ENCODE measurements at regions not wholly inside any gene's neighbourhood (a gene's known extent, or its start where the extent isn't known, plus 50 kb on each side); places are given as distances from the start of the nearest gene placed in this dataset.

DNA sequence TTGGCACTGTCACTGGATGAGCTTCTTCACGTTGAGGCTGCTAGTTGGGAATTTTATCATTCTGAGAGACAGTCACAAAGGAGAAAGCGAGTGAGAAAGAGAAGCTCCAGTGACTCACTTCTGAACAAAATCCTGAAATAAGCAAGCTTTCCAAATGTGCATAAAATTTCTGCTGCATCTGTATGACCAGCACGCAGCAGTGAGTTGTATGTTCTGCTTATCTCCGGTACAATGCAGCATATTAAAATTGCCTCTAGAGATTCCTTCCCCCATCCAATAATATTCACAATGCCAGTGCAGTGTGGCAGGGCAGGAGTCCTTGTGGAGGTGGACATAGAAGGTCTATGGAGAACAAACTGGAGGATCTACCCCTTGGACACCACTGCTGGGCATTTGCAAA lies 290.5 kb downstream of the ADGB start:
- no peaks in the 10 kb centered on the region for H3K36me3 ChIP-seq (ENCODE audit: control insufficient read depth, insufficient read depth, low read length)
- no peaks in the 10 kb centered on the region for H3K27me3 ChIP-seq (ENCODE audit: control insufficient read depth, insufficient read depth, low read length)
- no peak overlapping the region for H3K27ac ChIP-seq (ENCODE audit: low read depth, low read length)
- H3K4me1 ChIP-seq (ENCODE audit: control insufficient read depth, insufficient read depth, low read length), result peaks cover 3% of the 10 kb centered on the region; the same call in 1 of the 2 replicates
- H3K9ac ChIP-seq (ENCODE audit: low read length), result no peak overlapping the region
- H3K4me3 ChIP-seq (ENCODE audit: low read depth, low read length), result no peak overlapping the region
- no peaks in the 10 kb centered on the region for H3K9me3 ChIP-seq (ENCODE audit: control insufficient read depth, insufficient read depth, low read depth, low read length)

DNA sequence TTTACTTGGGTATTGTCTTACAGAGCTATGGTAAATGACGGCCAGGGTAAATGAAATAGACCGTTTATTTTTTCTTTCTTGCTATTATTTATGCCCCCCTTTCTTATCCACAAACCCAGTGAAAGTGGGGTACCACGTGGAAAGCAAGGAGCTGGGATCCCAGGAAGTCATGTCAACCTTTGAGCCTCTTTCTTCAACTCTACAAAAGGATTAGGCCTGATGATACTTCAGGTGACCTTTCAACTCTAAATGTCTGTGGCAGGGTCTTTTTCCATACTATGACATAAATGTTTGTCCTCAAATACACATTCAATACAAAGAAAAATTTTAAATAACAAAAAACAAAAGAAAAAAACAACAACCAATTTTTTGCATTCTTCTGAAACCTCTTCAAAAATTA lies 291.4 kb downstream of the ADGB start:
- no peak overlapping the region for H3K9ac ChIP-seq (ENCODE audit: low read length)
- peaks cover 3% of the 10 kb centered on the region; the same call in 1 of the 2 replicates for H3K4me1 ChIP-seq (ENCODE audit: control insufficient read depth, insufficient read depth, low read length)
- H3K27ac ChIP-seq (ENCODE audit: low read depth, low read length), result no peak overlapping the region
- H3K4me3 ChIP-seq (ENCODE audit: low read depth, low read length), result no peak overlapping the region
- no peaks in the 10 kb centered on the region for H3K27me3 ChIP-seq (ENCODE audit: control insufficient read depth, insufficient read depth, low read length)
- H3K36me3 ChIP-seq (ENCODE audit: control insufficient read depth, insufficient read depth, low read length), result no peaks in the 10 kb centered on the region
- no peaks in the 10 kb centered on the region for H3K9me3 ChIP-seq (ENCODE audit: control insufficient read depth, insufficient read depth, low read depth, low read length)

DNA sequence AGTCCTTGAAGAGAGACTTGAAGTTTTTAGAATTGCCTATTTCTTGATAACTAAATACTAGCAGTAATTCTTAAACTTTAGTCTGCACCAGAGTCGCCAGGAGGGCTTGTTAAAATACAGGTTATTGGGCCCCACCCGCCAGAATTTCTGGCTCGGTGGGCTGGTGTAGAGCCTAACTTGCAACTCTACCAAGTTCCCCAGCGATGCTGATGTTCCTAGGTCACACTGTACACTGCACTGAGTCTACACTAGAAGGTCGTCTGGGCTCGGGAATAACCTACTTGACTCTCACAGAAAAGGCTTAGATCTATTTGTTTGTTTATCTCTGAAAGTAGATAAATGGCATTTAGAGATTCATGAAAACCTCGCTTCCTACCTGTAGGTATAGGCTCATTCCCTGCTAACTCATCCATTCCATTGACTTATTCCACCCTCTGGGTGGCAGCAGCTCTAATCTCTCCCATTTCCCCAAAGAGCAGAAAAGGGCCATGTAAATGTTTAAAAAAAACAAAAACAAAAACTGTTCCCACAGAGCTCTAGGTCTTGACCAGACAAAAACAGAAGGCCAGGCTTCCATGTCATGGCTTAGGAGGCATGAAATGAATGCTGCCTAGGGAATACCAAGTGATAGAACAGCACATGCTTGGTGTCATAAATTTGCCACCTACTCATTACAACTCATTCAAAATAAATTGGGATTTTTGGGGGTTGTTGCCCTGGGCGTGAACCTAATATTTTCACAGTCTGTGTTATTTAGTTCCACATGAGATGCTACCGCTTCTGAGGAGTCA lies 292.1 kb downstream of the ADGB start:
- Histone ChIP-seq H3K36me3 (ENCODE audit: control insufficient read depth, insufficient read depth, low read length) (no peaks in the 10 kb centered on the region), H3K9me3 (ENCODE audit: control insufficient read depth, insufficient read depth, low read depth, low read length) (no peaks in the 10 kb centered on the region), H3K4me3 (ENCODE audit: low read depth, low read length) (no peak overlapping the region), H3K27me3 (ENCODE audit: control insufficient read depth, insufficient read depth, low read length) (no peaks in the 10 kb centered on the region), H3K9ac (ENCODE audit: low read length) (no peak overlapping the region), H3K4me1 (ENCODE audit: control insufficient read depth, insufficient read depth, low read length) (peaks cover 3% of the 10 kb centered on the region; the same call in 1 of the 2 replicates), H3K27ac (ENCODE audit: low read depth, low read length) (no peak overlapping the region)

DNA sequence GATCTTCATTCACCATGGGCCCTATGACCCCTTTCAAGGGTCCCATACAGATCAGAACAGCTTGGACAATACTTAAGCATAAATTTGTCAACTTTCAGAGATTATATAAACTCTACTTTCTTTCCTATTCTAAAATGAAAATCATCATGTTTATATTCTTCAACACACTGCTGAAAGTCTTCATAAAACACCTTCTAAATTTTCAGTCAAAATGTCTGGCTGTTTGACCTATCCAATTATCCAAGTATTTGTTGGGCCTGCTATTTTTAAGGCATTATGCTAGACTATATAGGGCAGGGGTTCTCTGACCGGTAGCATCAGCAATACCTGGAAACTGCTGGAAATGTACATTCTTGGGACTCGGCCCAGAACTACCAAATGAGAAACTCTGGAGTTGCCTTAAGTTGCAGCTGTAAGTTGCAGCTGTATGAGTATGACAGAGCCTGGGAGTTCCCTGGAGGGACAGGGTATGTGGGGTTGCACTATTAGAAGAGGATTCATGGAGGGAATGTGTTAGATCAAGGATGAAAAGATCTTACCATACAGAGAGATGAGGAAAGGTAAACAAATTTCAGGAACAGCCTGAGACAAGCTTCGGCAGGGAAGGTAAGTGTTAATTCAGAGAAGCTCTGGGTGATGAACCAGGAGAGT lies 293.0 kb downstream of the ADGB start:
- Histone ChIP-seq H3K36me3 (ENCODE audit: control insufficient read depth, insufficient read depth, low read length) (no peaks in the 10 kb centered on the region), H3K27me3 (ENCODE audit: control insufficient read depth, insufficient read depth, low read length) (no peaks in the 10 kb centered on the region), H3K9ac (ENCODE audit: low read length) (no peak overlapping the region), H3K27ac (ENCODE audit: low read depth, low read length) (no peak overlapping the region), H3K4me1 (ENCODE audit: control insufficient read depth, insufficient read depth, low read length) (peaks cover 3% of the 10 kb centered on the region; the same call in 1 of the 2 replicates), H3K4me3 (ENCODE audit: low read depth, low read length) (no peak overlapping the region), H3K9me3 (ENCODE audit: control insufficient read depth, insufficient read depth, low read depth, low read length) (no peaks in the 10 kb centered on the region)

DNA sequence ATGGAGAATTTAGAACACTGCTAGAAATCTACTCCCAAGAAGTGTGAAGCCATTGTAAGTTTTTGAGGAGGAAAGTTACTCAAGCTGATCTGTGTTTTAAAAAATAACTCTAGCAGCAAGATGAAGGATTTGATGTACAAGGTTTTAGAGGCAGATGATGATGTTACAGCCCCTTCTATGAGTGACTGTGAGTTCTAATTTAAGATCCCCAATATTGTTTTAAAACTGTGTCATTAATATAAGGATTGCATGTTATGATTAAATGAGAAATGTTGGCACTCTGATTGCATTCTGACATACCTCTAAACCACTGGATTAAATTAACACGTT lies 293.5 kb downstream of the ADGB start:
- no peaks in the 10 kb centered on the region for H3K9me3 ChIP-seq (ENCODE audit: control insufficient read depth, insufficient read depth, low read depth, low read length)
- H3K4me1 ChIP-seq (ENCODE audit: control insufficient read depth, insufficient read depth, low read length), result peaks cover 2% of the 10 kb centered on the region; the same call in 1 of the 2 replicates
- H3K27ac ChIP-seq (ENCODE audit: low read depth, low read length), result no peak overlapping the region
- no peaks in the 10 kb centered on the region for H3K36me3 ChIP-seq (ENCODE audit: control insufficient read depth, insufficient read depth, low read length)
- no peak overlapping the region for H3K4me3 ChIP-seq (ENCODE audit: low read depth, low read length)
- no peaks in the 10 kb centered on the region for H3K27me3 ChIP-seq (ENCODE audit: control insufficient read depth, insufficient read depth, low read length)
- no peak overlapping the region for H3K9ac ChIP-seq (ENCODE audit: low read length)

DNA sequence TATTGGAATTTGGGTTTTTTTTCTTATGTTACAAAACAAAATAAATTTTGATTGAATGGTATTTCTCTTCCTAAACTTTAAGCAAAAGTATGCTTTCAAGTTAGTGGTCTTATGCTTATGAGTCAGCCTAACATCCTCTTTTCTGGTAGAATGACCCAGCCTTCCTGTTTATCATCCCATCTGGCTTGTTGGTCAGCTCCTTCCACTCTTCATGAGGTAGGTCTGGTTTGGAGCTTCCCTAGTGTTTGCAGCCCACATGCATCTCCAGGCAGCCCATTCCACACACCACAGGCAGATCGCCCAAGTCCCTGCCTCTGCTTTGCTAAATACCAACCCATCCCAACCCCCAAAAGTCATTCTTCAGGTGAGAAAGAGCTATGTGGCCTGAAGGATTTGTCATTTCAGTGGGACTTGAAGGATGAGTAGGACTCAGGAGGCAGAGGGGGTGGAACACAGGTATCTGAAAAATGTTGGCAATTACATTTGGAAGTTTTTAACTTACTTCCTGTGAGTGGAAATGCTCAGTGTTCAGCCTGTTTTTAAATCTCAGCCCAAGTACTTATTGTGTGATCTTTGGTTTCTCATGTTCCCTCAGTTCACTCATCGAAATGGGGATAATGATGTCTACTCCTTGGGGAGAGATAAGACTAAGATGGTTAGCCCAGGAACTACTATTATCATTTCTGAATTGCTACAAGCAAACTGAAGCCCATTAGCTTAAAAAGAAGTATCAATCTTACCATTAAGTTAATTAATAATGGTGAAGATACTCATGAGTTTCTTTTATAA lies 294.0 kb downstream of the ADGB start:
- no peaks in the 10 kb centered on the region for H3K36me3 ChIP-seq (ENCODE audit: control insufficient read depth, insufficient read depth, low read length)
- H3K9me3 ChIP-seq (ENCODE audit: control insufficient read depth, insufficient read depth, low read depth, low read length), result no peaks in the 10 kb centered on the region
- no peaks in the 10 kb centered on the region for H3K4me1 ChIP-seq (ENCODE audit: control insufficient read depth, insufficient read depth, low read length)
- no peak overlapping the region for H3K4me3 ChIP-seq (ENCODE audit: low read depth, low read length)
- no peak overlapping the region for H3K27ac ChIP-seq (ENCODE audit: low read depth, low read length)
- H3K9ac ChIP-seq (ENCODE audit: low read length), result no peak overlapping the region
- H3K27me3 ChIP-seq (ENCODE audit: control insufficient read depth, insufficient read depth, low read length), result no peaks in the 10 kb centered on the region

DNA sequence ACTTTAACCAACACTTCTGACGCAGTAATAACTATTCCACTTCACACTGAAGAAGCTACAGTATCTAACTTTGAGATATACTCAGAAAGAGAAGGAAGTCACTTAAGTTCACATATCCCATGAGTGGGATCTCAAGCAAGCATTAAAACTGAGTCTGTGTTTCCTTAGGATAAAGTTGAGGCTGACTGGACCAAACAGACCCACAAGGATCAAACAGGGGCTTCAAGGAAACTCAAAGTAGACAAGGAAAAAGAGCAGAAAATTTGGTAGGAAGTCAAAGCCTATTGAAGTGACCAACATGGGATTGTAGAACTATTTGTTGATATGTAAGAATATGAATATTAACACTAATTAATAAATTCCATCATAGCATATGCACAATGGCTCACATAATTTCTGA lies 294.9 kb downstream of the ADGB start:
- Histone ChIP-seq H3K4me1 (ENCODE audit: control insufficient read depth, insufficient read depth, low read length) (no peaks in the 10 kb centered on the region), H3K36me3 (ENCODE audit: control insufficient read depth, insufficient read depth, low read length) (no peaks in the 10 kb centered on the region), H3K4me3 (ENCODE audit: low read depth, low read length) (no peak overlapping the region), H3K9ac (ENCODE audit: low read length) (no peak overlapping the region), H3K27ac (ENCODE audit: low read depth, low read length) (no peak overlapping the region), H3K27me3 (ENCODE audit: control insufficient read depth, insufficient read depth, low read length) (no peaks in the 10 kb centered on the region), H3K9me3 (ENCODE audit: control insufficient read depth, insufficient read depth, low read depth, low read length) (no peaks in the 10 kb centered on the region)

DNA sequence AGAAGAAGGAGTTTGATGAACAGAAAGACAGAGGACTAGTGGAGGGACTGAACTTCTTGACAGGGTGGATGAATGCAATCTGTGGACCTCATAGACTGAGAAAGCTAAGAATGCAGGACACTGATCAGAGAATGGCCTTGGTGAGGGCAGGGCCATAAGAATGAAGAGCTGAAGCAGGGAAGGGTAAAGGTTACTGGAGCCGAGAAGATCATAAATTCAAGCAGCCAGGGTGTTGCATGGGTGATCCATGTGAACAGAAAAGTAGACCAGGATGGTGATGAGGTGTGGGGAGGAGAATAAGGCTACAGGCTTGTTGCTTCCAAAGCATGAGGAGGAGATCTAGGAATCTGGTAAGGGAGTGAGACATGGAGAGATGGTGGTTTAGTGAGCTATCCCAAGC lies 295.9 kb downstream of the ADGB start:
- Histone ChIP-seq H3K27ac (ENCODE audit: low read depth, low read length) (no peak overlapping the region), H3K4me1 (ENCODE audit: control insufficient read depth, insufficient read depth, low read length) (no peaks in the 10 kb centered on the region), H3K4me3 (ENCODE audit: low read depth, low read length) (no peak overlapping the region), H3K36me3 (ENCODE audit: control insufficient read depth, insufficient read depth, low read length) (no peaks in the 10 kb centered on the region), H3K9ac (ENCODE audit: low read length) (no peak overlapping the region), H3K9me3 (ENCODE audit: control insufficient read depth, insufficient read depth, low read depth, low read length) (no peaks in the 10 kb centered on the region), H3K27me3 (ENCODE audit: control insufficient read depth, insufficient read depth, low read length) (no peaks in the 10 kb centered on the region)

DNA sequence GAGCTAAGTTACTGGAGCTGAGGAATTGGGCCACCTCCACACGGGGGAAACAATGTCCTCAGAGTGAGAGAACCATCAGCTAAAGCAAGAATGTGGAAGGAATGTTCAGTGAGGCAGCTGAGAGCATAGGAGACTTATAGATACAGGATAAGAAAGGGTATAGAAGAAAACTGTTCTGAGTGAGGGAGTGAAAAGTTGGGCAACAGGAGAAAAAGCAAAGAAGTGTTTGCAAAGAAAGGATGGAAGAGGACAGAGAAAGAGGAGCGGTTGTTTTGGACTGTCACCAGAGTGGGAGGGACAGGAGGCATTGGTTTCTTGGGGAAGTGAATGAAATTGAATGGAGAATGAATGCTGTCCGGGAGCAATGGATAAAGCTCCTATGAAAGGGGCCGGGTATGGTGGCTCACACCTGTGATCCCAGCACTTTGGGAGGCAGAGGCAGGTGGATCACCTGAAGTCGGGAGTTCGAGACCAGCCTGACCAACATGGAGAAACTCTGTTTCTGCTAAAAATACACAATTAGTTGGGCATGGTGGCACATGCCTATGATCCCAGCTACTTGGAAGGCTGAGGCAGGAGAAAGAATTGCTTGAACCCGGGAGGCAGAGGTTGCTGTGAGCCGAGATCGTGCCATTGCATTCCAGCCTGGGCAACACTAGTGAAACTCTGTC lies 296.5 kb downstream of the ADGB start:
- Histone ChIP-seq H3K4me3 (ENCODE audit: low read depth, low read length) (no peak overlapping the region), H3K9me3 (ENCODE audit: control insufficient read depth, insufficient read depth, low read depth, low read length) (no peaks in the 10 kb centered on the region), H3K36me3 (ENCODE audit: control insufficient read depth, insufficient read depth, low read length) (no peaks in the 10 kb centered on the region), H3K27me3 (ENCODE audit: control insufficient read depth, insufficient read depth, low read length) (no peaks in the 10 kb centered on the region), H3K9ac (ENCODE audit: low read length) (no peak overlapping the region), H3K27ac (ENCODE audit: low read depth, low read length) (no peak overlapping the region), H3K4me1 (ENCODE audit: control insufficient read depth, insufficient read depth, low read length) (no peaks in the 10 kb centered on the region)

DNA sequence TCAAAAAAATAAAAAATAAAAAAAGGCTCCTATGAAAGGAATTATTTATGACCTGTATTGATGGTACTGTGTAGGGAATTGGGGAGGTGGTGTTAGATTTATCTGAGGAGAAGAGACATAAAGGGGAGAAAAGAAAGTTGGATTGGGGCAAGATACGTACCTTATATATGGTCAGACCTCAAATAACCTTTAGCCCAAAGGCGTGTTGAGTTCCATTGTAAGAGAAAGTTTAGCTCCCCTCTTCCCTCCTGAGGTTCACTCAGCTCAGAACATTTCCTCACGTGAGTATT lies 296.9 kb downstream of the ADGB start:
- no peak overlapping the region for H3K4me3 ChIP-seq (ENCODE audit: low read depth, low read length)
- no peaks in the 10 kb centered on the region for H3K4me1 ChIP-seq (ENCODE audit: control insufficient read depth, insufficient read depth, low read length)
- no peak overlapping the region for H3K27ac ChIP-seq (ENCODE audit: low read depth, low read length)

More for the DNA sequence above, 296.9 kb downstream of the ADGB start:
- Histone ChIP-seq H3K9me3 (ENCODE audit: control insufficient read depth, insufficient read depth, low read depth, low read length) (no peaks in the 10 kb centered on the region), H3K9ac (ENCODE audit: low read length) (no peak overlapping the region), H3K27me3 (ENCODE audit: control insufficient read depth, insufficient read depth, low read length) (no peaks in the 10 kb centered on the region), H3K36me3 (ENCODE audit: control insufficient read depth, insufficient read depth, low read length) (no peaks in the 10 kb centered on the region)

Data from HUES6 (cell line).